HCT116 (cell line): ENCODE measurements at regions not wholly inside any gene's neighbourhood (a gene's known extent, or its start where the extent isn't known, plus 50 kb on each side); places are given as distances from the start of the nearest gene placed in this dataset.

ENCODE experiments used
- ATAC-seq: fragments of 200-7000 bp; cut with Tn5 transposase; 2 replicates; pipeline ENCODE4 v1.9.1; 2020; ENCODE audit warnings: mild to moderate bottlenecking, moderate library complexity
- BruUV-seq: library from RNA; stranded (reverse); fragments of 400-500 nt; replicated peaks from 2 replicates; lab custom pipeline; 2021; lab: Mats Ljungman, UMichigan
- CTCF ChIA-PET: fragments of 300-600 bp; sonication (Branson Sonifier 250); formaldehyde crosslinking; loops from one replicate; lab custom pipeline; 2021; ENCODE audit warnings: antibody characterized with exemption; lab: Charles Lee
- POLR2A ChIA-PET: fragments of 300-600, 350-600 bp; sonication (Branson Sonifier 250); formaldehyde crosslinking; loops from one replicate; lab custom pipeline; 2021; ENCODE audit warnings: antibody characterized with exemption; lab: Charles Lee
- RAD21 ChIA-PET, 2 experiments: fragments of 300-600 bp; sonication (Branson Sonifier 250); formaldehyde crosslinking; loops; one replicate each; lab custom pipeline; 2023; ENCODE audit warnings: low total read pairs in 2 of 2; ENCODE audit not compliant: uncharacterized antibody in 2 of 2, unreplicated experiment in 2 of 2, low non-redundant PET in 1 of 2; lab: Charles Lee
- DNase-seq: peaks from one replicate; pipeline ENCODE4 v3.0.0-alpha.2; 2010; ENCODE audit warnings: low read depth, low spot score
- H2AFZ ChIP-seq: fragments of 200-600 bp; shearing (Covaris generic), sonication (generic); 2 replicates; pipeline ENCODE4 v1.6.1; 2017; ENCODE audit warnings: low read depth, mixed run types, mixed read lengths, antibody characterized with exemption, low read length; ENCODE audit not compliant: poor library complexity, severe bottlenecking
- H3K27ac ChIP-seq: 2 replicates; pipeline ENCODE4 v1.5.1; 2012; ENCODE audit warnings: low read depth, low read length
- H3K27me3 ChIP-seq: fragments of 200-600 bp; sonication (generic); 2 replicates; pipeline ENCODE4 v1.6.1; 2016; ENCODE audit warnings: mixed run types, low read length, mixed read lengths; ENCODE audit not compliant: insufficient read depth
- H3K36me3 ChIP-seq, 2 experiments: fragments of 200-500 bp in 1 of 2; fragments of 200-600 bp in 1 of 2; sonication (Bioruptor generic) in 1 of 2; sonication (generic) in 1 of 2; 2 replicates each; pipeline versions ENCODE4 v1.5.1 to v1.6.1; 2014 to 2016; ENCODE audit warnings: low read length in 2 of 2, inconsistent platforms in 1 of 2, mixed read lengths in 1 of 2, mixed run types in 1 of 2; ENCODE audit not compliant: insufficient read depth in 2 of 2, control insufficient read depth in 1 of 2
- H3K4me1 ChIP-seq, 2 experiments: fragments of 200-600 bp in 1 of 2; sonication (generic) in 1 of 2; 2 replicates each; pipeline versions ENCODE4 v1.5.1 to v1.6.1; 2012 to 2017; ENCODE audit warnings: low read length in 2 of 2, inconsistent platforms in 1 of 2, mild to moderate bottlenecking in 1 of 2, mixed read lengths in 1 of 2, mixed run types in 1 of 2, moderate library complexity in 1 of 2; ENCODE audit not compliant: insufficient read depth in 2 of 2, control insufficient read depth in 1 of 2
- H3K4me2 ChIP-seq: fragments of 200-600 bp; sonication (generic); 2 replicates; pipeline ENCODE4 v1.6.1; 2017; ENCODE audit warnings: mixed run types, low read length, mixed read lengths
- H3K4me3 ChIP-seq, 2 experiments: fragments of 200-600 bp in 1 of 2; sonication (generic) in 1 of 2; replicated peaks in 1 of 2; 2 replicates each; pipeline ENCODE4 v1.5.1; 2011 to 2016; ENCODE audit warnings: low read length in 2 of 2, control low read depth in 1 of 2, low read depth in 1 of 2, mild to moderate bottlenecking in 1 of 2, mixed read lengths in 1 of 2, mixed run types in 1 of 2
- H3K79me2 ChIP-seq: fragments of 200-600 bp; sonication (generic); 2 replicates; pipeline ENCODE4 v1.6.1; 2017; ENCODE audit warnings: mild to moderate bottlenecking, mixed run types, low read length, moderate library complexity, mixed read lengths; ENCODE audit not compliant: insufficient read depth
- H3K9ac ChIP-seq: fragments of 200-600 bp; sonication (generic); 2 replicates; pipeline ENCODE4 v1.6.1; 2016; ENCODE audit warnings: low read length, mixed read lengths
- H3K9me2 ChIP-seq: fragments of 200-600 bp; sonication (generic), shearing (Covaris generic); 2 replicates; pipeline ENCODE4 v1.6.1; 2017; ENCODE audit warnings: mixed run types, mild to moderate bottlenecking, moderate library complexity; ENCODE audit not compliant: insufficient read depth
- H3K9me3 ChIP-seq, 2 experiments: fragments of 200-500 bp in 1 of 2; fragments of 200-600 bp in 1 of 2; sonication (Bioruptor generic) in 1 of 2; sonication (generic) in 1 of 2; 2 replicates each; pipeline ENCODE4 v1.6.1; 2014 to 2017; ENCODE audit warnings: low read length in 2 of 2, mixed read lengths in 2 of 2, inconsistent platforms in 1 of 2, low read depth in 1 of 2, mild to moderate bottlenecking in 1 of 2, mixed run types in 1 of 2, moderate library complexity in 1 of 2; ENCODE audit not compliant: control insufficient read depth in 1 of 2, insufficient read depth in 1 of 2
- H4K20me1 ChIP-seq: fragments of 200-600 bp; sonication (generic), shearing (Covaris generic); 2 replicates; pipeline ENCODE4 v1.6.1; 2017; ENCODE audit warnings: mixed run types, mild to moderate bottlenecking, moderate library complexity; ENCODE audit not compliant: insufficient read depth
- CBX3 ChIP-seq: IDR thresholded peaks from 2 replicates; pipeline ENCODE4 v1.6.1; 2012; ENCODE audit warnings: low read depth
- EGR1 ChIP-seq: IDR thresholded peaks from 2 replicates; pipeline ENCODE4 v1.6.1; 2012; ENCODE audit warnings: low read depth
- ELF1 ChIP-seq: IDR thresholded peaks from 2 replicates; pipeline ENCODE4 v1.6.1; 2012; ENCODE audit warnings: low read depth, borderline replicate concordance
- EZH2 ChIP-seq: fragments of 200-600 bp; sonication (generic); IDR thresholded peaks from 2 replicates; pipeline ENCODE4 v1.6.1; 2017; ENCODE audit warnings: antibody characterized with exemption, mixed run types
- EZH2phosphoT487 ChIP-seq: fragments of 200-600 bp; IDR thresholded peaks from 2 replicates; pipeline ENCODE4 v1.6.1; 2018; ENCODE audit warnings: antibody characterized with exemption, borderline replicate concordance
- FOSL1 ChIP-seq: IDR thresholded peaks from 2 replicates; pipeline ENCODE4 v1.6.1; 2012; ENCODE audit warnings: low read depth
- RAD21 ChIP-seq: IDR thresholded peaks from 2 replicates; pipeline ENCODE4 v1.6.1; 2012; ENCODE audit warnings: low read depth, mild to moderate bottlenecking
- SP1 ChIP-seq: IDR thresholded peaks from 2 replicates; pipeline ENCODE4 v1.6.1; 2012; ENCODE audit warnings: low read depth
- SRF ChIP-seq: IDR thresholded peaks from 2 replicates; pipeline ENCODE4 v1.6.1; 2012; ENCODE audit warnings: low read depth
- YY1 ChIP-seq: IDR thresholded peaks from 2 replicates; pipeline ENCODE4 v1.6.1; 2011; ENCODE audit warnings: low read length, low read depth, moderate library complexity, mild to moderate bottlenecking; ENCODE audit not compliant: insufficient replicate concordance; ENCODE audit errors: extremely low read depth
- ZFX ChIP-seq: fragments of 450-650 bp; IDR thresholded peaks from 2 replicates; pipeline ENCODE4 v1.6.1; 2017
- intact Hi-C: fragments of 100-400 bp; cut with micrococcal nuclease; formaldehyde crosslinking; loops from 2 replicates; pipeline ENCODE4 v1.10.0; 2022

DNA sequence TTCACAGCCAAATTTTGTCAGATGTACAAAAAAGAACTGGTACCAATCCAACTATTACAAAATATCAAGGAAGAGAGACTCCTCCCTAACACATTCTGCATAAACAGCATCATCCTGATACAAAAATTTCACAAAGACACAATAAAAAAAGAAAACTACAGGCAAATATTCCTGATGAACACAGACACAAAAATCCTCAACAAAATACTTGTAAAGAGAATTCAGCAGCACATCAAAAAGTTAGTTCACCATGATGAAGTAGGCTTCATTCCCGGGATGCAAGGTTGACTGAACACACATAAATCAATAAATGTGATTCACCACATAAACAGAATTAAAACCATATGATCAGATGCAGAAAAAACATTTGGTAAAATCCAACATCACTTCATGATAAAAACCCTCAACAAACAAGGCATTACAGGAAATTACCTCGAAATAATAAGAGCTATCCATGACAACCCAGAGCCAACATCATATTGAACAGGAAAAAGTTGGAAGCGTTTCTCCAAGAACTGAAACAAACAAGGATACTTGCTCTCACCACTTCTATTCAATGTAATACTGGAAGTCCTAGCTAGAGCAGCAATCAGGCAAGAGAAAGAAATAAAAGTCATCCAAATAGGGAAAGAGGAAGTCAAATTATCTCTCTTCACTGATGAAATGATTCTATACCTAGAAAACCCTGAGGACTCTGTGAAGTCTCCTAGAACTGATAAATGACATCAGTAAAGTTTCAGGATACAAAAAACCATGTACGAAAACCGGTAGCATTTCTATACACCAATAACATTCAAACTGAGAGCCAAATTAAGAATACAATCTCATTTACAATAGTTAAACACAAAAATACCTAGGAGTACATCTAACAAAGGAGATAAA lies 223.1 kb downstream of the REEP3 start (continued):
- no peak for TF ChIP-seq EZH2phosphoT487
- TF ChIP-seq ELF1, result no peak
- TF ChIP-seq SP1, result no peak
- TF ChIP-seq EZH2, result no peak

DNA sequence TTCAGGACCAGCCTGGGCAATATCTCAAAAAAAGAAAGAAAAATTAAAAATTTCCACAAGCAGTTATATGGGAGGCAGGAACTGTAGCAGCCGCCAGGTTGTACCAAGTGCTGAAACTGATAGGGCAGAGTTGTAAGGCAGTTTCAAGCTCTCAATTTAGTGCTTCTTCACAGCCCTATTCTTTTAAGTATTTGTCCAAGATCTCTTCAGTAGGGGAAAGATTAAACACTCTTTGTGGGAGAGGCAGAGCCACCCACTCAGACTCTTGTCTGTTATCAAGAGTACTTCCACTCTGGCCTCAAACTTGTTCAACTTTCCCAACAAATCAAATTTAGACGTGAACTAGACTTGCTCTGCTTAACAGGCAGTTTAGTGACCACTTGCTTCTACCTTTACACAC lies 228.7 kb downstream of the REEP3 start:
- H2AFZ ChIP-seq, result no peak overlapping the region
- no peaks in the 10 kb centered on the region for H3K36me3 ChIP-seq
- no peaks in the 10 kb centered on the region for H3K4me1 ChIP-seq
- no peak overlapping the region for H3K27ac ChIP-seq
- H3K4me2 ChIP-seq, result no peak overlapping the region
- CTCF ChIA-PET, result no interaction called here
- no peak for ATAC-seq
- no peak overlapping the region for H3K4me3 ChIP-seq
- H4K20me1 ChIP-seq, result no peaks in the 10 kb centered on the region
- H3K27me3 ChIP-seq, result no peaks in the 10 kb centered on the region
- DNase-seq, result no peak
- RAD21 ChIA-PET, result no interaction called here
- no peaks in the 10 kb centered on the region for H3K9me2 ChIP-seq
- POLR2A ChIA-PET, result no interaction called here
- TF ChIP-seq RAD21 (no peak), SRF (no peak), CBX3 (no peak), FOSL1 (no peak), YY1 (no peak), EGR1 (no peak), ZFX (no peak), SP1 (no peak)
- no peak overlapping the region for H3K9ac ChIP-seq
- no peaks in the 10 kb centered on the region for H3K9me3 ChIP-seq
- no peaks in the 10 kb centered on the region for H3K79me2 ChIP-seq
- intact Hi-C loops, result no loop called here
- no TSS peak for BruUV-seq
